ENCODE measurements at regions not wholly inside any gene's neighbourhood (a gene's known extent, or its start where the extent isn't known, plus 50 kb on each side); places are given as distances from the start of the nearest gene placed in this dataset.

DNA sequence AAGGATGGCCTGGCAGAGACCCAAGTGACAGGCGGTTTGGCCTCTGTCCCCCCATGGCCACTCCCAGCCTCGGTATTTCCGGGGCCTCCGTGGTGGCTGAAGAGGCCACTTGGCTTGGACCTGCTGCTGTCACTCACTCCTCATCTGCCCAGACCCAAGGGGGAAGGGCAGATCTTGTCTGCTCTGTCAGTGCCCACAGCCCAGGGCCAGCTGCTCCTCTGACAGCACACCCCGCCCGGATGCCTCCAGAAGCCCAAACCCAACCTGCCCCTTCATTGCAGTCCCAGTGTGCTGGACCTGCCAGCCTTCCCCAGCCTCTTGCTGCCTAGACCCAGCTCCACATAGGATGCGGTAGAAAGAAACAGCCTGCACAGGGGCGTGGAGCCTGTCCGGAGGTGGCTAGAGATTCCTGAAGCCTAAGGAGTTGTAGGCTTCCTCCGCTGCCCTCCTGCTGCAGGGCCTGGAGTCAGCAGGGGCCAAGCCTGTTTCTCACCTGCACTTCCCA, 52.0 kb downstream of the MAGEF1 start:
- DNase-seq = no peak

DNA sequence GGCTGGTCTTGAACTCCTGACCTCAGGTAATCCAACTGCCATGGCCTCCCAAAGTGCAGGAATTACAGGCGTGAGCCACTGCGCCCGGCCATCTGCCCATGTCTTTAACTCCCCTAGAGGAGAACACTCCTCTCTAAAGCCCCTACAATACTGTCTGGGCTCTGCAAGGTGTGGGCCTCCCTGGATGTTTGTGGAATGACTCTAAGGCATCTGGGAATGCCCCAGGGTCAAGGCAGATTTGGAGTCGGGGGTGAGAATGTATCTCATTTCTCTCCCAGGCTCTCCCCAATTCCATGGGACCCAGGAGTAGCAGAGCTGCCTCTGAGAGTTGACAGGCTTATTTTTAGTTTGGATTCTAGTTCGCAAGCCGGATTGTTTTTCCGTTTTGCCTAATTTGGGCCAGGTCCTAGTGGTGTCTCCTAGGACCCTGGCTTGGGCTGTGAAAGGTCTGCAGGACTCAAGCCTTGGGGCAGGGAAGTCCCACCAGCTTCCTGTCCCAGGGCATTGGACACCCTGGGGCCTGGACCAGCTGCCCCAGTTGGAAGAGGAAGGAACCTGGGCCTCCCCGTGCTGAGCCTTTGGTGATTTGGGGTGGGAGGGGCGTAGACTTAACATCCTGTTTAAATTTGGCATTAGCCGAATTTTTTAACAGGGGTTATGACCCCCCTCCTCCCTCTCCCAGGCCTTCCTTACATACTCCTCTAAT, 53.5 kb downstream of the MAGEF1 start:
- DNase-seq = no peak

DNA sequence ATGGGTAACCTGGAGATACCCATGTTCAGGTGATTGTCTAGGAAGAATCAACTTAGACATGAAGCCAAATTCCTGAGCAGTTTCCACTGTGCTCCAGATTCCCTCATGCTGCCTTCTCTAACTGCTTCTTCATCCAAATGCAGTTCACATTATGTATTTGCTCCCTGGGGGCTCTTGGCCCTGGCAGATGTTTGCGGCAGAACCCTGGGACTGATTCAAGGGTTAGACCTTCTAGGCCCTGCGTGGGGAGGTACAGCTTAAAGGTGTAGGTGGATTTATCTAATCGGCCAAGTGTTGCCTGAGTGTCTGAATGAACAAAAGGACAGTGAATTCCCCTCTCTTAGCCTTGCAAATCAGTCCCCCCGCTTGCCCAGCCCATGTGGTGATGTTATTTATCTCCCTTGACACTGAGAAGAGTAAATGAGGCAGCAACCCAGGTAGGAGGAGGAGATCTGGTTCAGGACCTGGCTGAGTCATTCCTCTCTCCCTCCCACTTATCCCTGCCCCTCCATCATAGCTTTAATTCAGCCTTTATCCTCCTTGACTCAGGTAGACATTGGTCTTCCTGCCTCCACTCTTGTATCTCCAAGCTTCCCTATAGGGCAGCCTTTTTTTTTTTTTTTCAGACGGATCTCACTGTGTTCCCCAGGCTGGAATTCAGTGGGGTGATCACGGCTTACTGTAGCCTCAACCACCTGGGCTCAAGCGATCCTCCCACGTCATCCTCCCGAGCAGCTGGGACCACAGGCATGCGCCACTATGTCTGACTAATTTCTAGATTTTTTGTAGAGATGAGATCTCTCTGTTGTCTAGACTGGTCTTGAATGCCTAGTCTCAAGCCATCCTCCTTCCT, 54.8 kb downstream of the MAGEF1 start:
- DNase-seq = no peak

GRCh38 chr3:184656458-184656828, 55.4 kb downstream of the MAGEF1 start:
- DNase-seq = no peak

- DNase-seq = no peak
Observed at GRCh38 chr3:184655597-184655996, 56.3 kb downstream of the MAGEF1 start.

GRCh38 chr3:184654375-184654774, 57.5 kb downstream of the MAGEF1 start:
- no peak for DNase-seq

DNA sequence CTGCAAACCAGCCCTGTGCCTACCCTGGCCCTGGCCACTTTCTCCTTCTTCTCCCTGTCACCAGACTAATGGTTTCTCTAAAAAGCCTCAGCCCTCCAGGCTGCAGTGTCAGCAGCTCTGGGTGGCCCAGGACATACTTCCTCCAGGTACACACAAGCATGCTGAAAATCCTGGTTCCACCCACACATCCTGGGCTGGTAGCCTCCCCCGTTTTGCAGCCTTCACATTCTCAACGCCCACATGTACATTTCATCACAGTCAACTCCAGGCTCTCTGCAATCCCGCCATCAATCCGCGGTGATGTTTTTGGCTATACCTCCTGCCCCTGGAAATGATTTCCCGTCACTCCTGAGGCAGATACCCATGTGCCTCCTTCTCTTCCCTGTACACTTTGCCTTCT, 59.4 kb downstream of the MAGEF1 start:
- no peak for DNase-seq

GRCh38 chr3:184651904-184652303, 60.0 kb downstream of the MAGEF1 start:
- no peak for DNase-seq

- DNase-seq = no peak
Observed at GRCh38 chr3:184648636-184649035, 63.2 kb downstream of the MAGEF1 start.

DNA sequence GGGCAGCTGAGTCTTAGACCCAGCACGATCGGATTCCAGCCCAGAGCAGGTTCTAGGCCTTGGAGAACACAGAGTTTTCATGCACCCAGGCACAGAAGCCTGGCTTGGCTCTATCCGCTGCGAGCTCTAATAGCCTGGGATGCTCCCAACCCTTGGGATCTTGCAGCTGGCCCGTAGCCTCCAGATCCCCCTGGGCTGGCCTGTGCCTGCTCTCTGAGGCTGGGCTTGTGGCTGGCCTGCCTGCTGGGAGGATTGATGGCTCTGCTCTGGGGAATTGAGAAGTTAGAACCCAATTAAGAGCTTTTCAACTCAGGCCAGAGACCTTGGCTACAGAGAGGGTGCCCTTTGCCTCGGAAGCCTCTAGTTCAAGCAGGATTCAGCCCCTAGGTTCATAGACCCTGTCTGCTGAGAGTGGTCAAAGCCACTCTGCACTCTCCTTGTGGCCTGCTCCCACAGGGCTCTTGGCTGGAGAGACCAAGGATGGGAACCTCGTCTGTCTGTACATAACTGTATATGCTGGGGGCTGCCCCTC, 64.4 kb downstream of the MAGEF1 start:
- no peak for DNase-seq

- DNase-seq = no peak
Observed at GRCh38 chr3:184645336-184645735, 66.5 kb downstream of the MAGEF1 start.

GRCh38 chr3:184643442-184643841, 68.4 kb downstream of the MAGEF1 start:
- DNase-seq = no peak

DNA sequence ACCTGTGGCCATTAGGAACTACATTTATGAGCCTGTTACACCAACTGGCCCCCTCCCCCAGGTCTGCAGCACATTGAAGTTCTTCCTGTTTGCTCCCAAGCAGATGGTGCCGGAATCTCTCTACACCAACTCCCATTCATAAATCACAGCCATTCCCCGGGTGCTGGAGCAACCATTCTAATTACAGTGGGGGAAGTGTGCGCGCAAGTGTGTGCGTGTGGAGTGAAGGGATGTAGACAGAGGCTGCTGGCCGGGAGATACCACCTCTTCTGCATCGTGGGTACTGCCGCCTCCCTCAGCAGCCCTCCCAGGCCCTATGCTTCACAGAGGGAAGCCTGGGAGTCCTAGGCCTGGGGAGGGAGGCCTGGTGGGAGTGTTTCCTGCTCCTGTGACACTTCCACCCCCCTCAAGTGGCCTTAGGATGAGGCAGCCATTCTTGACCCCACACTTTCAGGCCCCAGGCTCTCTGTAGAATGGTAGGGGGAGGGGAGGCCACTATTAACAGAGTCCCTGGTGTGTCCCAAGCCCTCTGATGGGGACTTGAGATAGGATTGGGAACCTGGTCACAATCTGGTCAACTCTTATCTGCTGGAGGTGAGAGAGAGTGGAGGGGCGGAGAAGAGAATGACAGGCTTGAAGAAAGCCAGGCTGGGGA, 69.1 kb downstream of the MAGEF1 start:
- DNase-seq = peak in 1 of 2 donors; percentile 52

- no peak for DNase-seq
Observed at GRCh38 chr3:184641430-184641829, 70.4 kb downstream of the MAGEF1 start.

- no peak for DNase-seq
Observed at GRCh38 chr3:184639351-184639750, 72.5 kb downstream of the MAGEF1 start.

GRCh38 chr3:184637705-184638104, 74.2 kb downstream of the MAGEF1 start:
- DNase-seq = peak in 1 of 2 donors; percentile 68

DNA sequence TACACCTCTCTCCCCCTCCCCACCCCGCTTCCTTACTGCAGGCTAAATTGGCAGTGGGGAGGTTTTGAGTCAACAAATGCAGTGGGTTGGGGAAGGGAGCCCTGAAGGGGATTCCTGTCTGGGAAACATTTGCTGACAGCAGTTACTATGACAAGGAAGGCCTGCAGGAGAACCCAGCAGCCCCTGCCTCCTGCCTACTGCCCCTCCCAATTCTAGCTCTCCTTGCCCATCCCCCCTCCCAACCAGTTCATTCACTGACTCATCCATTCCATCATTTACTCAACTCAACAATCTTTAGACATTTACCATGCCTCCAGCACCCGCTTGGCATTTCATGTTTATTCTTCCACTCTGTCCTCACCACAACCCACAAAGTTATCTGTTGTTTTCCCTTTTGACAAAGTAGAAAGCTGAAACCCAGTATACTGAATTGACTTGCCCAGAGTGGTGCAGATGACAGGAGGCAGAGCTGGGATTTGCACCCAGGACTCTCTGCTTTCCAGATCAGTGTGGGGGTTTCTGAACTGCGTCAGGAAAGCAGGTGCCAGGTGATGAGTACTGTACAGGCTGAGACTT, 75.0 kb downstream of the MAGEF1 start:
- peak in 1 of 2 donors; percentile 66 for DNase-seq

DNA sequence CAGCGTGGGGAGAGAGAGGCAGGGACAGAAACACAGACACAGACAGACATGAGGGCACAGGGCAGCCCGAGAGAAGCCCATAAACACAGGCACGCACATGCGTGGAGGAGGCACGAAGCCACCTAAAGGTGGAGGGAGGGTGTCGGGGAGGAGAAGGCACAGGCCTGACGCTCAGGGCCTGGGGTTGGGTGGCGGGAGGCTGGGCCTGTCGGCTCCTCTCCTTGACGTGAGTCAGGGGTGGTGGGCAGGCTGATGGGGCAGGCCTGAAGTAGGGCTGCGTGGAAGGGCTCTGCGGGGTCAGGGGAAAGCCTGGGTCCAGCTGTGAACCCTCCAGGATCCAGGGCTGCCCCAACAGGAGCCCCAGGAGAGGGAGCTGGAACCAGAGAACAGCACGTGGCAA, 74.2 kb downstream of the EPHB3 start:
- DNase-seq = no peak

DNA sequence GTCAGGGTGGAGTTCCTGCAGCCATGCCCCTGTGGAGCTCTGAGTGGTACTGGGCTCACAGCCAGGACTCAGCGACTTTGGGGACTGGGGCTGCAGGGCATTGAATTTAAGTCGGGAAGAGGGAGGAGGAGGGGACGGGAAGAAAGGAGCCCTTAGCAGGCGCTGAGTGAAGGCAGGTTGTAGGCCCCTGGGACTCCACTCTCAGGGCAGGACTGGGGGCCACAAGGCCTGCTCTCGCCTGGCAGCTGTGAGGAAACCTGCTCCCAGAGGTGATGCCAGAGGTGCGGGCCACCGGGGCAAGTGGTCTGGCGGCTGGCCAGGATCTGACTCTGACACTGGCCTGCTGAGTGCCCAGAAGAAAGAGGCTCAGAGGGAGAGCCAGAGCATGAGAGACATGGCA, 73.5 kb downstream of the EPHB3 start:
- DNase-seq = no peak

- no peak for DNase-seq
Observed at GRCh38 chr3:184633237-184633579, 71.6 kb downstream of the EPHB3 start.

DNA sequence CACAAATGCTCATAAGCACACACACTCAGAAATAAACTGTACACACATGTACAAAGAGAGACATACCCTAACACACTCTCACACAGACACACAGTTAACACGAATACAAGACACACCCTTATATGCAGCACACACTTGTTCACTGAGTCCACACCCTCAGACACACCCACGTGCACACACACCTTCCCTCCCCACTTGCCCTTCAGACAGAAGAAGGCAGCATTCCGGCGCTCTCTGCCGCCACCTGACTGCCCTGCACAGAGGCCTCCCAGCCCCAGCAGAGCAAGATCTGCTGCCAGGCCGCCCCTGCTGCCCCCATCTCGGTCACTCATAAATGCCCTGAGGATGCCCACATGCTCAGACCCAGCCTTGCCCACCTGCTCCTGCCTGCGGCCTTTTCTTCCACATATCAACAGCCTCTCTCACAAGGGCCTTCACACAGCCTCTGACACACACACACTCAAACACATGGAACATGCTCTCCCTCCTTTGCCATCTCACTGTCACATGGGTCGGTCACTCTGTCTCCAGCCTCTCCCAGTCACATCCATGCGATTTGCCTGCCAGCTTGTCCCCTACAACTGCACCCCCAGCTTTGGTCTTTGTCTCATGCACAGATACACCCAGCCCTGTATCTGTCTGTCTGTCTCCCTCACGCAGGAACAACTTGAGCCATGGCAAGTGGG, 71.1 kb downstream of the EPHB3 start:
- DNase-seq = no peak

Data from bone marrow (tissue), 2 donors.